ENCODE measurements at regions not wholly inside any gene's neighbourhood (a gene's known extent, or its start where the extent isn't known, plus 50 kb on each side); places are given as distances from the start of the nearest gene placed in this dataset.
"Not testable (repeated sequence)": the region's sequence is repeated elsewhere in the genome, so short reads cannot be mapped to it uniquely, and the experiment has no call there.

DNA sequence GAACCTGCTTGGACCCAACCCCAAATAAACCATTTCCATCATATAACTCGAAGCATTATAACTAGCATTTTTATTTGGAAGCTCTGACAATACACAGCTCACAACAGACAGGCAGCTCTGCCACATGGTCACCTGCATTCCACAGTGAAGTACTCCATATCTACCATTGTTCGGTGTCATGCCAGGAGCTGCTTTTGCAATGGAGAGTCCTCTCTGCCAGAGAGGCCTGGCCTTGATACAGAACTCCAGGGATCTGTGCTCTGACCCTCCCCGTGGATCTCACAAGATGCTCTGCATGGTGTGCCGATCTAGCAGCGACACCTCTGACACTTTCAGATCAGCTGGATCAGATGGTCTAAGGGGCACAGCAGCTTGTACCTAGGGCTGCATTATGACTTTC is 109.6 kb downstream of the SYF2 start:
- no peak for DNase-seq
- Histone ChIP-seq H3K27me3 (ENCODE audit: insufficient read depth, low read length, poor library complexity) (no peaks in the 10 kb centered on the region), H3K18ac (ENCODE audit: low read length) (no peak overlapping the region), H3K4me1 (ENCODE audit: control insufficient read depth, low read depth, low read length) (no peaks in the 10 kb centered on the region), H3K4ac (ENCODE audit: low read depth, low read length) (no peak overlapping the region), H3K23ac (ENCODE audit: low read length) (no peak overlapping the region), H3K56ac (ENCODE audit: low read length) (no peak overlapping the region), H4K5ac (ENCODE audit: low read length) (no peak overlapping the region), H3K4me3 (ENCODE audit: low read length) (no peak overlapping the region), H3K79me1 (ENCODE audit: low read length) (no peaks in the 10 kb centered on the region), H3K9ac (ENCODE audit: low read length) (no peak overlapping the region), H2BK5ac (ENCODE audit: low read length) (no peak overlapping the region), H3K4me2 (ENCODE audit: low read length) (no peak overlapping the region), H3K79me2 (ENCODE audit: control insufficient read depth, insufficient read depth, low read length) (no peaks in the 10 kb centered on the region), H4K8ac (ENCODE audit: low read depth, low read length) (no peak overlapping the region), H2BK120ac (ENCODE audit: low read depth, low read length) (no peak overlapping the region), H2AK5ac (ENCODE audit: low read length) (no peak overlapping the region), H3K36me3 (ENCODE audit: control insufficient read depth, insufficient read depth, low read length) (no peaks in the 10 kb centered on the region), H2BK15ac (replicated peaks; ENCODE audit: low read depth) (no peak overlapping the region), H3K27ac (ENCODE audit: low read depth, low read length) (no peak overlapping the region)
- WGBS (ENCODE audit: extremely low coverage, insufficient coverage, low lambda C conversion rate), result no CpG with 5 or more reads among the region's 5 CpGs

DNA sequence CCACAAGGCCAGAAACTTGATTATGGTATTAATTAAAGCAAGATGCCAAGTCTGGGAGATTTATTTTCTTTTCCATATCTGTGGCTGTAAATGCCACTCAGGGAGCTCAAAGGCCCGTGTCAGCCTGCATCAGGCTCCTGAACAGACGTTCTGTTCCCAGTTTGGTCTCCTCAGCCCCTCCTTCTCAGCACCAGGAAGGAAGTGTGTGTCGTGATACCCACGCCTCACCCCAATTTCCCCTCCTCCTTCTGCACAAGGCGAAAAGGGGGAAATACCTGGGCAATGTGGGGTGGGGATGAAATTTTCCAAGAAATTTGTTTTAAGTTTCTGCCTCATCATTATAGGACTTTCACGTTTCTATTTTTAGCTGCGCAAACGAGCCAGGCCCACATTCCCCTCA is 112.0 kb downstream of the SYF2 start:
- H3K36me3 ChIP-seq (ENCODE audit: control insufficient read depth, insufficient read depth, low read length), result no peaks in the 10 kb centered on the region

DNA sequence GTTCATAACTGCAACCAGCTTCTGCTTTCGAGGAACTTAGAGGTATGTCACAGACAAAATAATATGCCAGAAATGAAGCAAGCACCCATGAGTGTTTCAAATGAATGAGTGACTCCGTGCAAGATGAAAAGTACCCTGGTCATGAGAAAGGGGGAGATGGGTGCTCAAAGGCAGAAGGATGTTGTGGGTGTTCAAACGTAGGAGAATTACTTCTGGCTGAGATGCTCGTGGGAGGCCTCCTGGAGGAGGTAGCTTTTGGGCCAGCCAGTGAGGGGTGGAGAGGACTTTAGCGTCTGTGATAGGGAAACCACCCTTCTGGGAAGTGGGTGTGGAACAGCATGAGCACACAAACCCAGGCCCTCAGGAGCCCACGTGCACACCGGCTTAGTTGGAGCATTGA is 113.8 kb downstream of the SYF2 start:
- Histone ChIP-seq H2BK15ac (replicated peaks; ENCODE audit: low read depth) (no peak overlapping the region), H3K9ac (ENCODE audit: low read length) (no peak overlapping the region), H3K79me2 (ENCODE audit: control insufficient read depth, insufficient read depth, low read length) (no peaks in the 10 kb centered on the region), H3K4me2 (ENCODE audit: low read length) (no peak overlapping the region), H4K5ac (ENCODE audit: low read length) (no peak overlapping the region), H3K79me1 (ENCODE audit: low read length) (no peaks in the 10 kb centered on the region), H3K36me3 (ENCODE audit: control insufficient read depth, insufficient read depth, low read length) (no peaks in the 10 kb centered on the region), H3K18ac (ENCODE audit: low read length) (no peak overlapping the region), H3K23ac (ENCODE audit: low read length) (no peak overlapping the region), H3K4ac (ENCODE audit: low read depth, low read length) (no peak overlapping the region), H3K4me1 (ENCODE audit: control insufficient read depth, low read depth, low read length) (no peaks in the 10 kb centered on the region), H3K27ac (ENCODE audit: low read depth, low read length) (no peak overlapping the region), H2BK120ac (ENCODE audit: low read depth, low read length) (no peak overlapping the region), H3K56ac (ENCODE audit: low read length) (peak overlapping the region; percentile 7), H3K4me3 (ENCODE audit: low read length) (no peak overlapping the region), H4K8ac (ENCODE audit: low read depth, low read length) (no peak overlapping the region), H2AK5ac (ENCODE audit: low read length) (no peak overlapping the region), H3K27me3 (ENCODE audit: insufficient read depth, low read length, poor library complexity) (no peaks in the 10 kb centered on the region), H2BK5ac (ENCODE audit: low read length) (no peak overlapping the region)
- no peak for DNase-seq
- WGBS (ENCODE audit: extremely low coverage, insufficient coverage, low lambda C conversion rate), result no CpG with 5 or more reads among the region's 7 CpGs

More for the DNA sequence above, 112.0 kb downstream of the SYF2 start:
- Histone ChIP-seq H3K18ac (ENCODE audit: low read length) (no peak overlapping the region), H3K4me3 (ENCODE audit: low read length) (no peak overlapping the region), H4K8ac (ENCODE audit: low read depth, low read length) (no peak overlapping the region), H2BK120ac (ENCODE audit: low read depth, low read length) (no peak overlapping the region), H3K56ac (ENCODE audit: low read length) (no peak overlapping the region), H3K4ac (ENCODE audit: low read depth, low read length) (no peak overlapping the region), H3K23ac (ENCODE audit: low read length) (no peak overlapping the region), H3K4me1 (ENCODE audit: control insufficient read depth, low read depth, low read length) (no peaks in the 10 kb centered on the region), H2BK15ac (replicated peaks; ENCODE audit: low read depth) (no peak overlapping the region), H2BK5ac (ENCODE audit: low read length) (no peak overlapping the region), H3K27ac (ENCODE audit: low read depth, low read length) (no peak overlapping the region), H3K79me2 (ENCODE audit: control insufficient read depth, insufficient read depth, low read length) (no peaks in the 10 kb centered on the region), H3K27me3 (ENCODE audit: insufficient read depth, low read length, poor library complexity) (no peaks in the 10 kb centered on the region), H3K4me2 (ENCODE audit: low read length) (no peak overlapping the region), H3K9ac (ENCODE audit: low read length) (no peak overlapping the region), H3K79me1 (ENCODE audit: low read length) (no peaks in the 10 kb centered on the region), H2AK5ac (ENCODE audit: low read length) (no peak overlapping the region), H4K5ac (ENCODE audit: low read length) (no peak overlapping the region)
- no peak for DNase-seq
- WGBS (ENCODE audit: extremely low coverage, insufficient coverage, low lambda C conversion rate), result no CpG with 5 or more reads among the region's 8 CpGs

DNA sequence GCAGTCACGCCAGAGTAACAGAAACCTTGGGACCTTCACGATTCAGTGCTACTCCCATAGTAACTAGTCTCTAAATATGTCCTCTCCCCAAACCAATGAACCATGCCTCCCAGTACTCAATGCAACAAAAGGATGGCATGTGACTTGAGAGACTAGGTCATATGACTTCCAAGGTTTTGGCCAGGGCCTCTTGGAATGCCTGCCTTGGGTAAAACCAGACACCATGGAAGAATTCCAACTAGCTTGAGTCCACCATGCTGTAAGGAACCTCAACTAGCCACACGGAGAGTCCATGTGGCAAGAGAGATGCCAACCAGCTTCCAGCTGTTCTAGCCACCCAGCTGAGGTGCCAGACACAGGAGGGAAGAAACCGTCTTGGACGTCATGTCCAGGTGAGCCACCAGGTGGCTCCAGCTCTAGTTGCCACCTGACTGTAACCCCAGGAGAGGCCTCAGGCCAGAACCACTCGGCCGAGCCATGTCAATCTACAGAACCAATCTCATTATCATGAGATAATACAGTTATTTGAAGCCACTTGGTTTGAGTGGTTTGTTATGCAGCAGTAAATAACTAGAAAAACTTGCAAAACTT is 115.0 kb downstream of the SYF2 start:
- Histone ChIP-seq H3K56ac (ENCODE audit: low read length) (no peak overlapping the region), H3K4me2 (ENCODE audit: low read length) (no peak overlapping the region), H3K79me1 (ENCODE audit: low read length) (no peaks in the 10 kb centered on the region), H3K27me3 (ENCODE audit: insufficient read depth, low read length, poor library complexity) (no peaks in the 10 kb centered on the region), H3K36me3 (ENCODE audit: control insufficient read depth, insufficient read depth, low read length) (no peaks in the 10 kb centered on the region), H3K4ac (ENCODE audit: low read depth, low read length) (no peak overlapping the region), H3K4me1 (ENCODE audit: control insufficient read depth, low read depth, low read length) (no peaks in the 10 kb centered on the region), H3K9ac (ENCODE audit: low read length) (no peak overlapping the region), H3K27ac (ENCODE audit: low read depth, low read length) (no peak overlapping the region), H3K23ac (ENCODE audit: low read length) (no peak overlapping the region), H3K18ac (ENCODE audit: low read length) (no peak overlapping the region), H4K8ac (ENCODE audit: low read depth, low read length) (no peak overlapping the region), H4K5ac (ENCODE audit: low read length) (no peak overlapping the region), H3K79me2 (ENCODE audit: control insufficient read depth, insufficient read depth, low read length) (no peaks in the 10 kb centered on the region), H3K4me3 (ENCODE audit: low read length) (no peak overlapping the region), H2BK120ac (ENCODE audit: low read depth, low read length) (no peak overlapping the region), H2BK15ac (replicated peaks; ENCODE audit: low read depth) (no peak overlapping the region), H2BK5ac (ENCODE audit: low read length) (no peak overlapping the region), H2AK5ac (ENCODE audit: low read length) (no peak overlapping the region)
- no CpG with 5 or more reads among the region's 7 CpGs for whole genome bisulfite sequencing (ENCODE audit: extremely low coverage, insufficient coverage, low lambda C conversion rate)
- peak; percentile 83 for DNase-seq

DNA sequence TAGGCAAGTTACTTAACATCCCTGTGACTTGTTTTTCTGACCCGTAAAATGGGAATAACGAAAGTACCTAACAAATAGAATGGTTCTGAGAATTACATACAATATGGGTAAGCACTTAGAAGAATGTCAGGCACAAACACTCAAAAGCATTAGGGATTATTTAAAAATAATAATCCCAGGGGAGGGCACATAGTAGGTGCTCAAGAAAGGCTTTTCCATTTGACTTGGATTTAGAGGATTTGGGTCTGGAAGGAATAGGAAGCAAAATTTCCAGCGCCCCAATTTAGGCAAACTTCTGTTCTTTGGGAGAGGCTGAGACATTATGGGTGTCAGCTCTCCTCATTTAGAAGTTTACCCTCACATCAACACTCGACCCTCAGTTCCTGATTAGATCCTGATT is 115.5 kb downstream of the SYF2 start:
- H3K79me1 ChIP-seq (ENCODE audit: low read length), result no peaks in the 10 kb centered on the region

DNA sequence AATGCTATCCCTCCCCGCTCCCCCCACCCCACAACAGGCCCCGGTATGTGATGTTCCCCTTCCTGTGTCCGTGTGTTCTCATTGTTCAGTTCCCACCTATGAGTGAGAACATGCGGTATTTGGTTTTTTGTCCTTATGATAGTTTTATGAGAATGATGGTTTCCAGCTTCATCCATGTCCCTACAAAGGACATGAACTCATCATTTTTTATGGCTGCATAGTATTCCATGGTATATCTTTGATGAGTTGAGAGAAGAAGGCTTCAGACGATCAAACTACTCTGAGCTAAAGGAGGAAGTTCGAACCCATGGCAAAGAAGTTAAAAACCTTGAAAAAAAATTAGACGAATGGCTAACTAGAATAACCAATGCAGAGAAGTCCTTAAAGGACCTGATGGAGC is 116.2 kb downstream of the SYF2 start:
- no CpG with 5 or more reads among the region's 7 CpGs for WGBS (ENCODE audit: extremely low coverage, insufficient coverage, low lambda C conversion rate)
- not testable (repeated sequence) for H3K4me2 ChIP-seq (ENCODE audit: low read length)

More for the DNA sequence above, 115.5 kb downstream of the SYF2 start:
- no peak overlapping the region for H2BK5ac ChIP-seq (ENCODE audit: low read length)
- H2AK5ac ChIP-seq (ENCODE audit: low read length), result no peak overlapping the region
- no peak for DNase-seq
- no peak overlapping the region for H3K9ac ChIP-seq (ENCODE audit: low read length)
- no peak overlapping the region for H2BK120ac ChIP-seq (ENCODE audit: low read depth, low read length)
- no peak overlapping the region for H2BK15ac ChIP-seq (replicated peaks; ENCODE audit: low read depth)
- no peak overlapping the region for H3K4ac ChIP-seq (ENCODE audit: low read depth, low read length)
- no peak overlapping the region for H3K4me2 ChIP-seq (ENCODE audit: low read length)
- no peaks in the 10 kb centered on the region for H3K79me2 ChIP-seq (ENCODE audit: control insufficient read depth, insufficient read depth, low read length)
- no peak overlapping the region for H3K18ac ChIP-seq (ENCODE audit: low read length)
- no peak overlapping the region for H3K56ac ChIP-seq (ENCODE audit: low read length)
- no peaks in the 10 kb centered on the region for H3K4me1 ChIP-seq (ENCODE audit: control insufficient read depth, low read depth, low read length)
- H3K27ac ChIP-seq (ENCODE audit: low read depth, low read length), result no peak overlapping the region
- no peaks in the 10 kb centered on the region for H3K36me3 ChIP-seq (ENCODE audit: control insufficient read depth, insufficient read depth, low read length)
- no peaks in the 10 kb centered on the region for H3K27me3 ChIP-seq (ENCODE audit: insufficient read depth, low read length, poor library complexity)
- no peak overlapping the region for H3K23ac ChIP-seq (ENCODE audit: low read length)
- WGBS (ENCODE audit: extremely low coverage, insufficient coverage, low lambda C conversion rate), result no CpG with 5 or more reads among the region's 4 CpGs
- H3K4me3 ChIP-seq (ENCODE audit: low read length), result no peak overlapping the region
- no peak overlapping the region for H4K5ac ChIP-seq (ENCODE audit: low read length)
- H4K8ac ChIP-seq (ENCODE audit: low read depth, low read length), result no peak overlapping the region

More for the DNA sequence above, 116.2 kb downstream of the SYF2 start:
- not testable (repeated sequence) for H3K4ac ChIP-seq (ENCODE audit: low read depth, low read length); H3K18ac ChIP-seq (ENCODE audit: low read length); H2BK120ac ChIP-seq (ENCODE audit: low read depth, low read length); H3K79me1 ChIP-seq (ENCODE audit: low read length); H2AK5ac ChIP-seq (ENCODE audit: low read length); H2BK5ac ChIP-seq (ENCODE audit: low read length); H3K79me2 ChIP-seq (ENCODE audit: control insufficient read depth, insufficient read depth, low read length); H3K9ac ChIP-seq (ENCODE audit: low read length); H4K8ac ChIP-seq (ENCODE audit: low read depth, low read length); H3K4me1 ChIP-seq (ENCODE audit: control insufficient read depth, low read depth, low read length); H3K56ac ChIP-seq (ENCODE audit: low read length); H3K27ac ChIP-seq (ENCODE audit: low read depth, low read length); H3K27me3 ChIP-seq (ENCODE audit: insufficient read depth, low read length, poor library complexity); DNase-seq; H3K36me3 ChIP-seq (ENCODE audit: control insufficient read depth, insufficient read depth, low read length); H3K23ac ChIP-seq (ENCODE audit: low read length); H4K5ac ChIP-seq (ENCODE audit: low read length); H2BK15ac ChIP-seq (replicated peaks; ENCODE audit: low read depth); H3K4me3 ChIP-seq (ENCODE audit: low read length)
